NT2/D1 (cell line): ENCODE measurements at regions not wholly inside any gene's neighbourhood (a gene's known extent, or its start where the extent isn't known, plus 50 kb on each side); places are given as distances from the start of the nearest gene placed in this dataset.

Experiments used
- SUZ12 ChIP-seq: IDR thresholded peaks from 2 replicates; pipeline ENCODE4 v1.6.1; 2011; ENCODE audit not compliant: insufficient read length, insufficient read depth; ENCODE audit errors: extremely low read depth
- YY1 ChIP-seq: IDR thresholded peaks from 2 replicates; pipeline ENCODE4 v1.6.1; 2011; ENCODE audit not compliant: insufficient read length, insufficient read depth
- ZNF274 ChIP-seq: IDR thresholded peaks from 2 replicates; pipeline ENCODE4 v1.6.1; 2011; ENCODE audit warnings: mild to moderate bottlenecking, low read depth, low read length

- TF ChIP-seq YY1 (no peak), SUZ12 (no peak), ZNF274 (no peak)
Observed at GRCh38 chr7:101718363-101719122, 89.4 kb upstream of the MYL10 start.
